H1 (cell line): ENCODE measurements at regions not wholly inside any gene's neighbourhood (a gene's known extent, or its start where the extent isn't known, plus 50 kb on each side); places are given as distances from the start of the nearest gene placed in this dataset.

Experiments used
- CTCF ChIA-PET: fragments of 300-600 bp; sonication (Branson Sonifier 250); formaldehyde crosslinking; loops from one replicate; lab custom pipeline; 2021; ENCODE audit not compliant: partially characterized antibody; lab: Charles Lee
- POLR2A ChIA-PET: fragments of 300-600 bp; sonication (Branson Sonifier 250); formaldehyde crosslinking; loops from one replicate; lab custom pipeline; 2021; ENCODE audit warnings: inconsistent platforms; ENCODE audit not compliant: partially characterized antibody; lab: Charles Lee
- DNase-seq, 2 experiments: peaks; one replicate each; pipeline versions ENCODE4 v3.0.0 to v3.0.0-alpha.2; 2010 to 2022; ENCODE audit warnings: low spot score in 2 of 2, low read depth in 1 of 2, mixed read lengths in 1 of 2
- FAIRE-seq: peaks from 2 replicates; lab custom pipeline; 2011; peaks lifted over from hg19 to GRCh38; lab: Jason Lieb, UNC
- H2AFZ ChIP-seq: 2 replicates; pipeline ENCODE4 v1.8.1; 2012; ENCODE audit warnings: low read length, inconsistent platforms
- H2AK5ac ChIP-seq: 2 replicates; pipeline ENCODE4 v1.6.1; 2013; ENCODE audit warnings: low read depth, low read length
- H2BK120ac ChIP-seq: replicated peaks from 2 replicates; pipeline ENCODE3; 2013; ENCODE audit warnings: low read depth, low read length, inconsistent platforms
- H2BK12ac ChIP-seq: 2 replicates; pipeline ENCODE4 v1.6.1; 2013; ENCODE audit warnings: low read depth, low read length
- H2BK15ac ChIP-seq: 2 replicates; pipeline ENCODE4 v1.6.1; 2013; ENCODE audit warnings: low read length
- H2BK20ac ChIP-seq: 2 replicates; pipeline ENCODE4 v1.6.1; 2013; ENCODE audit warnings: low read length
- H2BK5ac ChIP-seq: 2 replicates; pipeline ENCODE4 v1.6.1; 2013; ENCODE audit warnings: low read depth, low read length
- H3K14ac ChIP-seq: 2 replicates; pipeline ENCODE4 v1.6.1; 2013; ENCODE audit warnings: inconsistent platforms; ENCODE audit not compliant: insufficient read length
- H3K18ac ChIP-seq: 2 replicates; pipeline ENCODE4 v1.6.1; 2013; ENCODE audit warnings: low read length; ENCODE audit errors: extremely low read depth
- H3K23ac ChIP-seq: 2 replicates; pipeline ENCODE4 v1.6.1; 2013; ENCODE audit warnings: inconsistent platforms; ENCODE audit not compliant: insufficient read length
- H3K23me2 ChIP-seq: 2 replicates; pipeline ENCODE4 v1.6.1; 2013; ENCODE audit warnings: low read depth, low read length
- H3K27ac ChIP-seq: 2 replicates; pipeline ENCODE4 v1.6.1; 2011; ENCODE audit warnings: low read depth, low read length, inconsistent platforms
- H3K27me3 ChIP-seq, 4 experiments: replicated peaks in 1 of 4; 1 replicate in 1 of 4; 2 replicates in 3 of 4; pipeline versions ENCODE4 v1.6.1 to v1.8.1; 2011 to 2013; ENCODE audit warnings: low read length in 3 of 4, mild to moderate bottlenecking in 3 of 4, inconsistent platforms in 2 of 4, mixed read lengths in 2 of 4, moderate library complexity in 1 of 4; ENCODE audit not compliant: control insufficient read depth in 3 of 4, insufficient read depth in 3 of 4; ENCODE audit errors: extremely low read depth in 1 of 4
- H3K36me3 ChIP-seq, 4 experiments: 2 replicates each; pipeline versions ENCODE4 v1.6.1 to v1.8.1; 2011 to 2013; ENCODE audit warnings: mild to moderate bottlenecking in 4 of 4, low read length in 3 of 4, moderate library complexity in 2 of 4, control low read depth in 1 of 4, inconsistent platforms in 1 of 4; ENCODE audit not compliant: insufficient read depth in 4 of 4, control insufficient read depth in 2 of 4
- H3K4ac ChIP-seq: replicated peaks from 2 replicates; pipeline ENCODE3; 2013; ENCODE audit warnings: low read length, low read depth, mixed read lengths, inconsistent platforms; ENCODE audit not compliant: insufficient read length
- H3K4me1 ChIP-seq, 4 experiments: replicated peaks in 1 of 4; 1 replicate in 1 of 4; 2 replicates in 3 of 4; pipeline versions ENCODE4 v1.6.1 to v1.8.1; 2011 to 2013; ENCODE audit warnings: low read length in 3 of 4, inconsistent platforms in 2 of 4, mixed read lengths in 1 of 4; ENCODE audit not compliant: insufficient read depth in 4 of 4, control insufficient read depth in 3 of 4
- H3K4me2 ChIP-seq, 2 experiments: 2 replicates each; pipeline versions ENCODE4 v1.6.1 to v1.8.1; 2011 to 2013; ENCODE audit warnings: low read depth in 2 of 2, low read length in 2 of 2, control low read depth in 1 of 2, inconsistent platforms in 1 of 2, mild to moderate bottlenecking in 1 of 2; ENCODE audit not compliant: insufficient read depth in 1 of 2
- H3K4me3 ChIP-seq, 4 experiments: fragments of 200-600, 300-600 bp in 1 of 4; sonication (generic), shearing (Covaris generic), sonication (Bioruptor Twin) in 1 of 4; 2 replicates each; pipeline versions ENCODE4 v1.5.1 to v1.8.1; 2011 to 2016; ENCODE audit warnings: low read length in 4 of 4, low read depth in 3 of 4, control low read depth in 2 of 4, inconsistent platforms in 2 of 4, mild to moderate bottlenecking in 2 of 4, mixed read lengths in 1 of 4, moderate library complexity in 1 of 4; ENCODE audit not compliant: insufficient read depth in 2 of 4; ENCODE audit errors: extremely low read depth in 1 of 4
- H3K56ac ChIP-seq: replicated peaks from 2 replicates; pipeline ENCODE3; 2013; ENCODE audit warnings: low read depth, mild to moderate bottlenecking, mixed read lengths, low read length, inconsistent platforms; ENCODE audit not compliant: insufficient read length
- H3K79me1 ChIP-seq: 2 replicates; pipeline ENCODE4 v1.6.1; 2013; ENCODE audit warnings: low read depth, low read length, control low read depth
- H3K79me2 ChIP-seq, 2 experiments: 2 replicates each; pipeline versions ENCODE4 v1.6.1 to v1.8.1; 2012 to 2013; ENCODE audit warnings: low read length in 2 of 2, mild to moderate bottlenecking in 2 of 2, inconsistent platforms in 1 of 2; ENCODE audit not compliant: insufficient read depth in 2 of 2, control insufficient read depth in 1 of 2
- H3K9ac ChIP-seq, 4 experiments: replicated peaks in 1 of 4; 1 replicate in 1 of 4; 2 replicates in 3 of 4; pipeline versions ENCODE4 v1.6.1 to v1.8.1; 2011 to 2013; ENCODE audit warnings: low read depth in 3 of 4, low read length in 3 of 4, control low read depth in 2 of 4, mild to moderate bottlenecking in 2 of 4, moderate library complexity in 2 of 4, inconsistent platforms in 1 of 4; ENCODE audit errors: extremely low read depth in 1 of 4
- H3K9me3 ChIP-seq, 2 experiments: 2 replicates each; pipeline versions ENCODE4 v1.6.1 to v1.8.1; 2012 to 2013; ENCODE audit warnings: mild to moderate bottlenecking in 2 of 2, moderate library complexity in 2 of 2, control low read depth in 1 of 2, inconsistent platforms in 1 of 2, low read depth in 1 of 2, low read length in 1 of 2, mixed read lengths in 1 of 2; ENCODE audit not compliant: insufficient read depth in 2 of 2
- H4K20me1 ChIP-seq, 2 experiments: replicated peaks in 1 of 2; 2 replicates each; pipeline versions ENCODE3 to v1.8.1; 2011 to 2013; ENCODE audit warnings: inconsistent platforms in 2 of 2, low read length in 2 of 2, mild to moderate bottlenecking in 1 of 2; ENCODE audit not compliant: insufficient read depth in 2 of 2, control insufficient read depth in 1 of 2
- H4K5ac ChIP-seq: 2 replicates; pipeline ENCODE4 v1.6.1; 2013; ENCODE audit warnings: low read length, low read depth, mixed read lengths, inconsistent platforms; ENCODE audit not compliant: insufficient read length
- H4K8ac ChIP-seq: 2 replicates; pipeline ENCODE4 v1.8.0; 2013; ENCODE audit warnings: mild to moderate bottlenecking, moderate library complexity, low read length, inconsistent platforms; ENCODE audit not compliant: insufficient read depth; ENCODE audit errors: extremely low read depth
- H4K91ac ChIP-seq: replicated peaks from 2 replicates; pipeline ENCODE3; 2013; ENCODE audit warnings: low read length, mixed read lengths, inconsistent platforms; ENCODE audit not compliant: insufficient read length
- BCL11A ChIP-seq, 2 experiments: IDR thresholded peaks; one replicate each; pipeline ENCODE4 v1.6.1; 2011; ENCODE audit warnings: low read depth in 2 of 2, low read length in 2 of 2, mild to moderate bottlenecking in 2 of 2
- FOSL1 ChIP-seq: IDR thresholded peaks from 2 replicates; pipeline ENCODE4 v1.6.1; 2011; ENCODE audit warnings: mild to moderate bottlenecking, low read depth, low read length, moderate library complexity; ENCODE audit not compliant: insufficient read depth
- HDAC6 ChIP-seq: IDR thresholded peaks from one replicate; pipeline ENCODE4 v1.7.1; 2012; ENCODE audit warnings: low read depth, mild to moderate bottlenecking, inconsistent platforms, low read length, moderate library complexity
- POU5F1 ChIP-seq: IDR thresholded peaks from 2 replicates; pipeline ENCODE4 v1.6.1; 2011; ENCODE audit warnings: low read depth, mild to moderate bottlenecking, low read length, moderate library complexity
- RNF2 ChIP-seq: fragments of 200-900, 300-1000 bp; sonication (generic); IDR thresholded peaks from 2 replicates; pipeline ENCODE4 v1.7.1; 2016; ENCODE audit warnings: borderline replicate concordance, low read depth, mild to moderate bottlenecking, antibody characterized with exemption, low read length; ENCODE audit not compliant: poor library complexity, severe bottlenecking; ENCODE audit errors: missing control alignments
- WGBS, 2 experiments: shearing (Covaris generic) in 1 of 2; methylation state at CpG; one replicate each; pipeline versions ENCODE4 v1.1.6 to v1.1.7; 2013 to 2015; ENCODE audit warnings: low lambda C conversion rate in 2 of 2, mixed read lengths in 2 of 2, inconsistent platforms in 1 of 2, low coverage in 1 of 2, missing lambda C conversion rate in 1 of 2; ENCODE audit not compliant: insufficient replicate concordance in 2 of 2, insufficient coverage in 1 of 2, insufficient read length in 1 of 2; ENCODE audit errors: extremely low coverage in 1 of 2, missing lambda C conversion rate in 1 of 2; 5-methylcytosine and 5-hydroxymethylcytosine counted together
- TF ChIP-seq, protein P1 (sequence below): IDR thresholded peaks from 2 replicates; pipeline ENCODE4 v1.6.1; 2012; ENCODE audit warnings: inconsistent platforms

DNA sequence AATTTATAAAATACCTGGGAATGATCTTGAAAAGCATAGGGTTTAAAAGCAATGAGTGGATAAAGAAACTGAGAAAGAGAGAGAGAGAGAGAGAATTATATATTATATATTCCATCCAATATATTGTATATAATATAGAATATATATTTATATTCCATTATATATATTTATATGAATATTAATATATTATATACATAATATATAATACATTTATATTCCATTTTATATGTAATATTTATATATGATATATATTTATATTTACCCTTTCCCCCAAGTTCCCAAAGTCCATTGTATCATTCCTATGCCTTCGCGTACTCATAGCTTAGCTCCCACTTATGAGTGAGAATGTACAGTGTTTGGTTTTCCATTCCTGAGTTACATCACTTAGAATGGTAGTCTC lies 69.9 kb upstream of the SLC35F3 start:
- no peak overlapping the region for H4K5ac ChIP-seq
- H2BK15ac ChIP-seq: no peak overlapping the region
- no peaks in the 10 kb centered on the region for H3K79me1 ChIP-seq
- H3K4me2 ChIP-seq: no peak overlapping the region
- H2AFZ ChIP-seq: no peak overlapping the region
- H3K9me3 ChIP-seq: no peaks in the 10 kb centered on the region
- FAIRE-seq (no peak), DNase-seq (no peak)
- no peak overlapping the region for H3K18ac ChIP-seq
- ChIA-PET CTCF (no interaction called here), POLR2A (no interaction called here)
- H3K56ac ChIP-seq: no peak overlapping the region
- H3K27me3 ChIP-seq: no peaks in the 10 kb centered on the region
- H3K36me3 ChIP-seq: no peaks in the 10 kb centered on the region
- no peaks in the 10 kb centered on the region for H3K23me2 ChIP-seq
- no peaks in the 10 kb centered on the region for H4K20me1 ChIP-seq
- no peak overlapping the region for H3K4ac ChIP-seq
- no peak overlapping the region for H3K9ac ChIP-seq
- H2BK20ac ChIP-seq: no peak overlapping the region
- H3K23ac ChIP-seq: no peak overlapping the region
- no peak overlapping the region for H3K27ac ChIP-seq
- H3K14ac ChIP-seq: no peak overlapping the region
- H3K4me3 ChIP-seq: no peak overlapping the region
- H4K8ac ChIP-seq: no peak overlapping the region
- H2AK5ac ChIP-seq: no peak overlapping the region
- WGBS, 2 experiments: 98% methylated on average over 2 of the region's 2 CpGs; no CpG with 5 or more reads in 1 of the 2 experiments
- H2BK120ac ChIP-seq: no peak overlapping the region
- H3K79me2 ChIP-seq: no peaks in the 10 kb centered on the region
- H3K4me1 ChIP-seq: no peaks in the 10 kb centered on the region
- H2BK5ac ChIP-seq: no peak overlapping the region
- H4K91ac ChIP-seq: no peak overlapping the region
- H2BK12ac ChIP-seq: no peak overlapping the region
- TF ChIP-seq BCL11A (IDR thresholded peaks at IDR 0.05; ENCODE audit: low read depth in 2 of 2, low read length in 2 of 2) (no peak), HDAC6 (no peak), RNF2 (no peak), FOSL1 (no peak), POU5F1 (no peak)
- TF ChIP-seq, protein P1, sequence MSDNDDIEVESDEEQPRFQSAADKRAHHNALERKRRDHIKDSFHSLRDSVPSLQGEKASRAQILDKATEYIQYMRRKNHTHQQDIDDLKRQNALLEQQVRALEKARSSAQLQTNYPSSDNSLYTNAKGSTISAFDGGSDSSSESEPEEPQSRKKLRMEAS: no peak
